ENCODE measurements at regions not wholly inside any gene's neighbourhood (a gene's known extent, or its start where the extent isn't known, plus 50 kb on each side); places are given as distances from the start of the nearest gene placed in this dataset.
A peak's percentile ranks its signal among the peaks of the same experiment; 100 is the strongest.

DNA sequence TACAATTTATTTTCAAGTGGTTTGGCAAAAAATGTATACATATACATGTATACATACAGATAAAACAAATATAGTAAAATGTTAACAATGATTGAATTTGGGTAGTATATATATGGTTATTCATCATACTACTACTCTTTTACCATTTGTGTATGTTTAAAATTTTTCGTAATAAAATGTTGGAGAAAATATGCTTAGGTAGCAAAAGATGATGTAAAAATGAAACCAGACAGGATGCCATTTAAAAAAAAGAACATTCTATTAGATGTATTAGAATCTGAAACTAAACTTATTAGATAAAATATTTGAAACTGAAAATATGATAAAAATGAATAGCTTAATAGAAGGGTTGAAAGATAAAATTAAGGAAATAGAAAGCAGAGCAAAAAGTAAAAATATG lies 144.9 kb upstream of the FER start:
- Mint-ChIP-seq H3K27ac (peak overlapping the region in 1 of 8 donors; percentile 68), H3K4me3 (no peak overlapping the region), H3K4me1 (peaks cover 2 to 7% (median 4%) of the 10 kb centered on the region in 3 donors), H3K27me3 (peaks cover 1 to 14% of the 10 kb centered on the region in 2 donors), H3K9me3 (no peaks in the 10 kb centered on the region), H3K36me3 (no peaks in the 10 kb centered on the region)
- no peaks in the 10 kb centered on the region for H3K4me1 ChIP-seq (ENCODE audit: insufficient read depth, low read length)
- H3K27me3 ChIP-seq (ENCODE audit: insufficient read depth, low read length, poor library complexity, severe bottlenecking): no peaks in the 10 kb centered on the region
- no peaks in the 10 kb centered on the region for H3K36me3 ChIP-seq (ENCODE audit: insufficient read depth, low read length)
- CTCF ChIA-PET: no interaction called here
- H3K9me3 ChIP-seq (ENCODE audit: low read length): no peaks in the 10 kb centered on the region
- no peak for DNase-seq
- H3K4me3 ChIP-seq (ENCODE audit: low read length): no peak overlapping the region
- POLR2A ChIA-PET: no interaction called here
- H3K27ac ChIP-seq (ENCODE audit: low read depth, low read length): no peak overlapping the region

- Mint-ChIP-seq H3K9me3 (peaks cover 0 to 5% (median 0%) of the 10 kb centered on the region in 5 donors), H3K4me1 (no peaks in the 10 kb centered on the region), H3K4me3 (no peak overlapping the region), H3K27ac (no peak overlapping the region), H3K36me3 (no peaks in the 10 kb centered on the region), H3K27me3 (peaks cover 4 to 23% of the 10 kb centered on the region in 2 donors)
- CTCF ChIA-PET: no interaction called here
- POLR2A ChIA-PET: no interaction called here
- DNase-seq: no peak
- Histone ChIP-seq H3K4me3 (ENCODE audit: low read length) (no peak overlapping the region), H3K36me3 (ENCODE audit: insufficient read depth, low read length) (no peaks in the 10 kb centered on the region), H3K27ac (ENCODE audit: low read depth, low read length) (no peak overlapping the region), H3K27me3 (ENCODE audit: insufficient read depth, low read length, poor library complexity, severe bottlenecking) (no peaks in the 10 kb centered on the region), H3K4me1 (ENCODE audit: insufficient read depth, low read length) (no peaks in the 10 kb centered on the region), H3K9me3 (ENCODE audit: low read length) (no peaks in the 10 kb centered on the region)
These were observed 156.9 kb upstream of the FER start for GRCh38 chr5:108590799-108591198.

DNA sequence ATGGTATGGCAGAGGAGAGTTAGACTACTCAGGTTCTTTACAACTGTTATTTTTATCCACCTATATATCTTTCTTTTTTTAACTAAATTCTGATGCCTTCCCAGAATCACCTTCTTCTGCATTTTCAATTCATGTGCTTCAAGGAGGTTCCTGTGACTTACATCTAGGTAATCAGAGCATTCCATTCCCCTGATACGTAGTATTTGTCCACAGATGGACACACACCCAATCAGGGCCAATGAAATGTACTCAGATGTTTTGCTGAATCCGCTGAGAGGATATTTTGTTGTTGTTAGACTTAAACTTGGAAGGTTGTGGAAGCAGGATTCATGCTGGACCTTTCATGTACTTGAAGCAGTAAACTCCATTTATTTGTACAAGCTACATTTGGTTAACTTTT lies 159.4 kb upstream of the FER start:
- H3K9me3 Mint-ChIP-seq: peaks cover 0 to 3% (median 0%) of the 10 kb centered on the region in 5 donors
- no peak overlapping the region for H3K4me3 ChIP-seq (ENCODE audit: low read length)
- no peak overlapping the region for H3K4me3 Mint-ChIP-seq
- H3K27ac Mint-ChIP-seq: no peak overlapping the region
- no peaks in the 10 kb centered on the region for H3K9me3 ChIP-seq (ENCODE audit: low read length)
- ChIA-PET CTCF (no interaction called here), POLR2A (no interaction called here)
- H3K36me3 Mint-ChIP-seq: no peaks in the 10 kb centered on the region
- H3K27ac ChIP-seq (ENCODE audit: low read depth, low read length): no peak overlapping the region
- H3K4me1 ChIP-seq (ENCODE audit: insufficient read depth, low read length): no peaks in the 10 kb centered on the region
- no peaks in the 10 kb centered on the region for H3K27me3 ChIP-seq (ENCODE audit: insufficient read depth, low read length, poor library complexity, severe bottlenecking)
- DNase-seq: no peak
- no peaks in the 10 kb centered on the region for H3K36me3 ChIP-seq (ENCODE audit: insufficient read depth, low read length)
- no peaks in the 10 kb centered on the region for H3K4me1 Mint-ChIP-seq
- H3K27me3 Mint-ChIP-seq: peaks cover 2 to 29% of the 10 kb centered on the region in 2 donors

- no peaks in the 10 kb centered on the region for H3K4me1 Mint-ChIP-seq
- Histone ChIP-seq H3K36me3 (ENCODE audit: insufficient read depth, low read length) (no peaks in the 10 kb centered on the region), H3K27me3 (ENCODE audit: insufficient read depth, low read length, poor library complexity, severe bottlenecking) (no peaks in the 10 kb centered on the region), H3K4me1 (ENCODE audit: insufficient read depth, low read length) (no peaks in the 10 kb centered on the region), H3K4me3 (ENCODE audit: low read length) (no peak overlapping the region), H3K9me3 (ENCODE audit: low read length) (no peaks in the 10 kb centered on the region), H3K27ac (ENCODE audit: low read depth, low read length) (no peak overlapping the region)
- H3K36me3 Mint-ChIP-seq: no peaks in the 10 kb centered on the region
- peaks cover 0 to 3% (median 0%) of the 10 kb centered on the region in 5 donors for H3K9me3 Mint-ChIP-seq
- ChIA-PET CTCF (no interaction called here), POLR2A (no interaction called here)
- DNase-seq: no peak
- H3K27ac Mint-ChIP-seq: no peak overlapping the region
- peaks cover 2 to 26% of the 10 kb centered on the region in 2 donors for H3K27me3 Mint-ChIP-seq
- no peak overlapping the region for H3K4me3 Mint-ChIP-seq
These were observed 159.9 kb upstream of the FER start for GRCh38 chr5:108587821-108588220.

DNA sequence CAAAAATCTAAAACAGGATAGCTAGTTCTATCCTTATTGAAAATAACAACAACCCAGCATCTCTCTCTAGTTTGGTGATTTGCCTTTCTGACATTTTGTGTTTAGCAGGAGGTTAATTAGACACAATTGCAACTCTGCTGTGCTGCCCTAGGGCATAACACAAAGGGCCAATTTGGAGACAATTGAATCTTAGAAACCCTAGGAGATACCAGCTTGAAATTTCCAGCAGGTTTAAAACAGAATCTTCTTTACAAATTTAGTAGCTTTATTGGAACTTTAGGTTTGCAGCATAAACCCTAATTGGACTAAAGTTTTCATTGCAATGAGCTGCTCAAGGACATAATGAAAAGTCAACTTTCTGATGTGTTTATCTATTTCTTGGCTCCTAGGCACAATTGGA lies 166.7 kb upstream of the FER start:
- Mint-ChIP-seq H3K4me1 (no peaks in the 10 kb centered on the region), H3K4me3 (no peak overlapping the region), H3K36me3 (no peaks in the 10 kb centered on the region), H3K27me3 (peaks cover 5 to 20% of the 10 kb centered on the region in 2 donors), H3K9me3 (no peaks in the 10 kb centered on the region), H3K27ac (no peak overlapping the region)
- CTCF ChIA-PET: no interaction called here
- DNase-seq: no peak
- no peaks in the 10 kb centered on the region for H3K9me3 ChIP-seq (ENCODE audit: low read length)
- H3K27me3 ChIP-seq (ENCODE audit: insufficient read depth, low read length, poor library complexity, severe bottlenecking): no peaks in the 10 kb centered on the region
- H3K4me1 ChIP-seq (ENCODE audit: insufficient read depth, low read length): no peaks in the 10 kb centered on the region
- H3K36me3 ChIP-seq (ENCODE audit: insufficient read depth, low read length): no peaks in the 10 kb centered on the region
- POLR2A ChIA-PET: no interaction called here
- H3K27ac ChIP-seq (ENCODE audit: low read depth, low read length): no peak overlapping the region
- H3K4me3 ChIP-seq (ENCODE audit: low read length): no peak overlapping the region

GRCh38 chr5:108579236-108579635 lies 168.5 kb upstream of the FER start:
- Mint-ChIP-seq H3K4me3 (no peak overlapping the region), H3K27ac (no peak overlapping the region), H3K4me1 (no peaks in the 10 kb centered on the region), H3K9me3 (peaks cover under 1 to 8% (median 5%) of the 10 kb centered on the region in 5 donors), H3K27me3 (peaks cover 5 to 16% of the 10 kb centered on the region in 2 donors), H3K36me3 (no peaks in the 10 kb centered on the region)
- DNase-seq: no peak
- Histone ChIP-seq H3K9me3 (ENCODE audit: low read length) (no peaks in the 10 kb centered on the region), H3K4me1 (ENCODE audit: insufficient read depth, low read length) (no peaks in the 10 kb centered on the region), H3K4me3 (ENCODE audit: low read length) (no peak overlapping the region), H3K27me3 (ENCODE audit: insufficient read depth, low read length, poor library complexity, severe bottlenecking) (no peaks in the 10 kb centered on the region), H3K36me3 (ENCODE audit: insufficient read depth, low read length) (no peaks in the 10 kb centered on the region), H3K27ac (ENCODE audit: low read depth, low read length) (no peak overlapping the region)
- POLR2A ChIA-PET: no interaction called here
- CTCF ChIA-PET: no interaction called here

DNA sequence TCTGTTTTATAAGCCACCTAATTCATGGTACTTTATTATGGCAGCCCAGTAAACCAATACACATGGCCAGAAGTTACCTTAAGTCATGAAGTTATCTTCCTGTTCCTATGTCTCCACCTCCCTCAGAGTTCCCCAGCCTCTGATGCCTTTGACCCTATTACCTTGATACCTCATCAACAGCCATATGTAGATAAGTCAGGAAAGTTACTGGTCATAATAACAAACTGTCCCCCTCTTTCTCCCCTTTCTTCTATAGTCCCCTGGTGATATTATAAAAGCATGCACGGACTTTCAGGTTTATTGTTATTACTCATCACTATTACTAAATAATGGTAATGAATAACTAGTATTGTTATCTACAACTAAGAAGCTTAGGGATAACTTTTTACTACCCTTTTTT lies 168.9 kb upstream of the FER start:
- H3K9me3 Mint-ChIP-seq: peaks cover 2 to 9% (median 9%) of the 10 kb centered on the region in 5 donors
- no peaks in the 10 kb centered on the region for H3K4me1 Mint-ChIP-seq
- H3K4me3 ChIP-seq (ENCODE audit: low read length): no peak overlapping the region
- H3K27ac Mint-ChIP-seq: no peak overlapping the region
- no peak overlapping the region for H3K4me3 Mint-ChIP-seq
- no peaks in the 10 kb centered on the region for H3K36me3 ChIP-seq (ENCODE audit: insufficient read depth, low read length)
- H3K27me3 Mint-ChIP-seq: peaks cover 5 to 16% of the 10 kb centered on the region in 2 donors
- no peaks in the 10 kb centered on the region for H3K9me3 ChIP-seq (ENCODE audit: low read length)
- no peak for DNase-seq
- no peaks in the 10 kb centered on the region for H3K36me3 Mint-ChIP-seq
- no peaks in the 10 kb centered on the region for H3K27me3 ChIP-seq (ENCODE audit: insufficient read depth, low read length, poor library complexity, severe bottlenecking)
- H3K4me1 ChIP-seq (ENCODE audit: insufficient read depth, low read length): no peaks in the 10 kb centered on the region
- CTCF ChIA-PET: no interaction called here
- POLR2A ChIA-PET: no interaction called here
- no peak overlapping the region for H3K27ac ChIP-seq (ENCODE audit: low read depth, low read length)

DNA sequence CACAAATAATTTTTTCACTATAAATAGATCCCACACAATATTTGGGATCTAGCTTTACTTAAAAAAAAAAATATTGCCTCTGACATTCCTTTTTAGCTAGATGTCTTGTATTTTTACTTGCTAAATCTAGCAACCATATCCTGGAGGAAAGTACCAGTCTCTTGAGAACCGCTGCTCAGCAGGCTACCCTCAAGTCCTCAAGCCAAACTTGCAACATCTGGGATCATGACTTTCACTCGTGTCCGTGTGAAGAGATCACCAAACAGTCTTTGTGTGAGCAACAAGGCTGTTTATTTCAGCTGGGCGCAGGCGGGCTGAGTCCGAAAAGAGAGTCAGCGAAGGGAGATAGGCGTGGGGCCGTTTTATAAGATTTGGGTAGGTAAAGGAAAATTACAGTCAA lies 180.3 kb upstream of the FER start:
- H3K27ac ChIP-seq (ENCODE audit: low read depth, low read length): no peak overlapping the region
- H3K27me3 Mint-ChIP-seq: peaks cover 2 to 3% of the 10 kb centered on the region in 2 donors
- H3K4me3 ChIP-seq (ENCODE audit: low read length): no peak overlapping the region
- no peaks in the 10 kb centered on the region for H3K4me1 ChIP-seq (ENCODE audit: insufficient read depth, low read length)
- ChIA-PET POLR2A (no interaction called here), CTCF (no interaction called here)
- H3K27me3 ChIP-seq (ENCODE audit: insufficient read depth, low read length, poor library complexity, severe bottlenecking): no peaks in the 10 kb centered on the region
- no peak overlapping the region for H3K27ac Mint-ChIP-seq
- no peaks in the 10 kb centered on the region for H3K4me1 Mint-ChIP-seq
- H3K9me3 Mint-ChIP-seq: peaks cover 0 to under 1% (median 0%) of the 10 kb centered on the region in 5 donors
- no peaks in the 10 kb centered on the region for H3K36me3 ChIP-seq (ENCODE audit: insufficient read depth, low read length)
- no peaks in the 10 kb centered on the region for H3K9me3 ChIP-seq (ENCODE audit: low read length)
- DNase-seq: no peak
- H3K36me3 Mint-ChIP-seq: no peaks in the 10 kb centered on the region
- no peak overlapping the region for H3K4me3 Mint-ChIP-seq

- Mint-ChIP-seq H3K4me1 (no peaks in the 10 kb centered on the region), H3K27ac (no peak overlapping the region), H3K4me3 (no peak overlapping the region), H3K9me3 (no peaks in the 10 kb centered on the region), H3K27me3 (peaks cover 0 to 3% of the 10 kb centered on the region in 2 donors), H3K36me3 (no peaks in the 10 kb centered on the region)
- H3K27me3 ChIP-seq (ENCODE audit: insufficient read depth, low read length, poor library complexity, severe bottlenecking): no peaks in the 10 kb centered on the region
- POLR2A ChIA-PET: interaction anchor here (0.7 kb wide), 1 partner anchor 259 kb away, joined by 4 read pairs; no protein-coding TSS in a partner anchor
- CTCF ChIA-PET: no interaction called here
- H3K4me3 ChIP-seq (ENCODE audit: low read length): no peak overlapping the region
- H3K9me3 ChIP-seq (ENCODE audit: low read length): no peaks in the 10 kb centered on the region
- no peaks in the 10 kb centered on the region for H3K36me3 ChIP-seq (ENCODE audit: insufficient read depth, low read length)
- no peak overlapping the region for H3K27ac ChIP-seq (ENCODE audit: low read depth, low read length)
- DNase-seq: no peak
- no peaks in the 10 kb centered on the region for H3K4me1 ChIP-seq (ENCODE audit: insufficient read depth, low read length)
These were observed 182.5 kb upstream of the FBXL17 start for GRCh38 chr5:108564441-108564840.

Data from CD8-positive, alpha-beta memory T cell (primary cell).